22Rv1 (cell line): ENCODE measurements at regions not wholly inside any gene's neighbourhood (a gene's known extent, or its start where the extent isn't known, plus 50 kb on each side); places are given as distances from the start of the nearest gene placed in this dataset.

ENCODE experiments used
- ZFX ChIP-seq: fragments of 450-650 bp; IDR thresholded peaks from 2 replicates; pipeline ENCODE4 v1.6.1; 2017; ENCODE audit warnings: antibody characterized with exemption, borderline replicate concordance
- TF ChIP-seq, protein P1 (sequence below): fragments of 450-650 bp; IDR thresholded peaks from 2 replicates; pipeline ENCODE4 v1.5.1; 2017; ENCODE audit warnings: mild to moderate bottlenecking

DNA sequence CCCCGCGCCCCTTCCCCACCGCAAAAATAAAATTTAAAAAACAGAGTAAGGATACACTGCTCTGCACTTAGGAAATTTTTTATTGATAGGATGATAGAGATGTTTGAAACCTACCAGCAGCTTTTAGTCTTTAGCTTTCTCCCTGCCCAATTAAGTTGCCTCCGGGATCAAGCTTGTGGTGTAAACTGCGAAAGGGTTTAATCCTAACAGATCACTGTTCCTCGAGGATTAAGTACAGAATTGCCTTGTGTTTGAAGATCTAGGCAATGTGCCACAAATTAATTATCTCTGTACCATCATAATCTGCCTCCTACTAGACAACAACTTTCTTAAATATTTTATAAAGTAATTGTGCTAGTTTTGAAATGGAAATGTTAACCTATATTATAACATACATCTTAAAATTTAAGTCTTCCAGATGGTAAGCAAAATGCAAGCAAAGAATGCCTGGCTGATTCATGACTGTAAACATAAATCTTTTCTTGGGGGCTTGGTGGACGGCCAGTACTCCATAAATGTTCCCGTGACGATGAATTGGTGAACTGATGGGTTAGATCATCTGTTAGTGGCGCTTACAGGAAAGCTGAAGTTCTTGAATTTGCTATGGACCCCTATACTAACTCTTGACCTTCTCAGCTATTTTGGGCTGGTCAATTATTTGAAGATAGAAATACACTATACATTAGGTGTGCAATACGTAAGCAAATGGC is 58.0 kb upstream of the ARHGAP18 start:
- TF ChIP-seq, protein P1, sequence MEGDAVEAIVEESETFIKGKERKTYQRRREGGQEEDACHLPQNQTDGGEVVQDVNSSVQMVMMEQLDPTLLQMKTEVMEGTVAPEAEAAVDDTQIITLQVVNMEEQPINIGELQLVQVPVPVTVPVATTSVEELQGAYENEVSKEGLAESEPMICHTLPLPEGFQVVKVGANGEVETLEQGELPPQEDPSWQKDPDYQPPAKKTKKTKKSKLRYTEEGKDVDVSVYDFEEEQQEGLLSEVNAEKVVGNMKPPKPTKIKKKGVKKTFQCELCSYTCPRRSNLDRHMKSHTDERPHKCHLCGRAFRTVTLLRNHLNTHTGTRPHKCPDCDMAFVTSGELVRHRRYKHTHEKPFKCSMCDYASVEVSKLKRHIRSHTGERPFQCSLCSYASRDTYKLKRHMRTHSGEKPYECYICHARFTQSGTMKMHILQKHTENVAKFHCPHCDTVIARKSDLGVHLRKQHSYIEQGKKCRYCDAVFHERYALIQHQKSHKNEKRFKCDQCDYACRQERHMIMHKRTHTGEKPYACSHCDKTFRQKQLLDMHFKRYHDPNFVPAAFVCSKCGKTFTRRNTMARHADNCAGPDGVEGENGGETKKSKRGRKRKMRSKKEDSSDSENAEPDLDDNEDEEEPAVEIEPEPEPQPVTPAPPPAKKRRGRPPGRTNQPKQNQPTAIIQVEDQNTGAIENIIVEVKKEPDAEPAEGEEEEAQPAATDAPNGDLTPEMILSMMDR: no peak
- TF ChIP-seq ZFX: no peak
